ENCODE measurements at regions not wholly inside any gene's neighbourhood (a gene's known extent, or its start where the extent isn't known, plus 50 kb on each side); places are given as distances from the start of the nearest gene placed in this dataset.

DNA sequence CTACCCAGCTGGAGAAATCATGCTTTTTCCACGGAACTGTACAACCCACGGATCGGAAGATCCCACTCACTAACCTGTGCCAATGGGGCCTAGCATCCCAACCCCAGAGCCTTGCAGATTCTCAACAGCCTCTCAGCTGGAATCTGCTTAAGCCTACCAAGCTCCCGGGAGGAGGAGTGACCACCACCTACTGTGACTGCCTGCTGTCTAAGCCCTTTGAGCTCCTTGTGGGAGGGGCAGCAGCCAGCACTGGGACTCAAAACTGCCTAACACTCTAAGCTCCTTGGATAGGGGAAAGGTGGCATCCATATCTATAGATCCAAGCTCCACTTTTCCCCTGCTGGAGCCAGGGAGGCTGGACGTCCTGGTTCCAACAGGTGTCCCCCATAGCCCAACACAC is 254.4 kb upstream of the CNTNAP2 start:
- no peak for DNase-seq (ENCODE audit: insufficient read length, low spot score, missing footprints)
- no peak overlapping the region for H3K4me2 ChIP-seq (ENCODE audit: insufficient read depth, low read length)
- no peaks in the 10 kb centered on the region for H3K27me3 ChIP-seq (ENCODE audit: insufficient read depth, low read length)
- H3K4me1 ChIP-seq (ENCODE audit: insufficient read depth, low read length): no peaks in the 10 kb centered on the region
- H3K79me2 ChIP-seq (ENCODE audit: insufficient read depth, low read length): no peaks in the 10 kb centered on the region
- H3K4me3 ChIP-seq (ENCODE audit: insufficient read depth, low read length): no peak overlapping the region
- H2AFZ ChIP-seq (ENCODE audit: low read length): no peak overlapping the region
- no peak overlapping the region for H3K27ac ChIP-seq (ENCODE audit: low read depth, low read length)
- peaks cover 2% of the 10 kb centered on the region for H3K9me3 ChIP-seq (ENCODE audit: low read depth, low read length)
- TF ChIP-seq, protein P1, sequence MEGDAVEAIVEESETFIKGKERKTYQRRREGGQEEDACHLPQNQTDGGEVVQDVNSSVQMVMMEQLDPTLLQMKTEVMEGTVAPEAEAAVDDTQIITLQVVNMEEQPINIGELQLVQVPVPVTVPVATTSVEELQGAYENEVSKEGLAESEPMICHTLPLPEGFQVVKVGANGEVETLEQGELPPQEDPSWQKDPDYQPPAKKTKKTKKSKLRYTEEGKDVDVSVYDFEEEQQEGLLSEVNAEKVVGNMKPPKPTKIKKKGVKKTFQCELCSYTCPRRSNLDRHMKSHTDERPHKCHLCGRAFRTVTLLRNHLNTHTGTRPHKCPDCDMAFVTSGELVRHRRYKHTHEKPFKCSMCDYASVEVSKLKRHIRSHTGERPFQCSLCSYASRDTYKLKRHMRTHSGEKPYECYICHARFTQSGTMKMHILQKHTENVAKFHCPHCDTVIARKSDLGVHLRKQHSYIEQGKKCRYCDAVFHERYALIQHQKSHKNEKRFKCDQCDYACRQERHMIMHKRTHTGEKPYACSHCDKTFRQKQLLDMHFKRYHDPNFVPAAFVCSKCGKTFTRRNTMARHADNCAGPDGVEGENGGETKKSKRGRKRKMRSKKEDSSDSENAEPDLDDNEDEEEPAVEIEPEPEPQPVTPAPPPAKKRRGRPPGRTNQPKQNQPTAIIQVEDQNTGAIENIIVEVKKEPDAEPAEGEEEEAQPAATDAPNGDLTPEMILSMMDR (IDR thresholded peaks at IDR 0.05; ENCODE audit: extremely low read depth, low read depth, low read length): no peak
- no peaks in the 10 kb centered on the region for H4K20me1 ChIP-seq (ENCODE audit: insufficient read depth, low read length)
- H3K36me3 ChIP-seq (ENCODE audit: insufficient read depth, low read length): no peaks in the 10 kb centered on the region

DNA sequence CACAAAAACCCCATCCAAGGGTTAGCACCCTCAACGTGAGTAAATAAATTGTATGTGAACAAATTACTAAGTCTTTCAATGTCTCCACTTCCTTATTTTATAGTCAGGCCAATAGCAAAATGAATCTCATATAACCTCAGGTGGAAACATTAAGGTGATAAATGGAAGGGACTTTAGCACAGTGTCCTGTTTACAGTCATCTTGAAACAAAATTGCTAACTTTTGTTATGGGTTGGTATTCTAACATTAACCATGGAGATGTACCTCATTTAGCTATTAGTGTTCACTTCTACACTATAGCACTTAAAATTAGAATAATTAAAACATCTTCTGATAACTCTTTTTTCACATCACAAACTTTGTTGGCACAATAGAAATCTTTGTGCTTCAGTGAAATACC is 255.8 kb upstream of the CNTNAP2 start:
- TF ChIP-seq, protein P1 (IDR thresholded peaks at IDR 0.05; ENCODE audit: extremely low read depth, low read depth, low read length): no peak
- Histone ChIP-seq H4K20me1 (ENCODE audit: insufficient read depth, low read length) (no peaks in the 10 kb centered on the region), H3K27ac (ENCODE audit: low read depth, low read length) (no peak overlapping the region), H3K4me3 (ENCODE audit: insufficient read depth, low read length) (no peak overlapping the region), H3K36me3 (ENCODE audit: insufficient read depth, low read length) (no peaks in the 10 kb centered on the region), H3K27me3 (ENCODE audit: insufficient read depth, low read length) (no peaks in the 10 kb centered on the region), H3K4me1 (ENCODE audit: insufficient read depth, low read length) (no peaks in the 10 kb centered on the region), H3K9me3 (ENCODE audit: low read depth, low read length) (peaks cover 2% of the 10 kb centered on the region), H3K79me2 (ENCODE audit: insufficient read depth, low read length) (no peaks in the 10 kb centered on the region), H3K4me2 (ENCODE audit: insufficient read depth, low read length) (no peak overlapping the region), H2AFZ (ENCODE audit: low read length) (no peak overlapping the region)
- DNase-seq (ENCODE audit: insufficient read length, low spot score, missing footprints): no peak

DNA sequence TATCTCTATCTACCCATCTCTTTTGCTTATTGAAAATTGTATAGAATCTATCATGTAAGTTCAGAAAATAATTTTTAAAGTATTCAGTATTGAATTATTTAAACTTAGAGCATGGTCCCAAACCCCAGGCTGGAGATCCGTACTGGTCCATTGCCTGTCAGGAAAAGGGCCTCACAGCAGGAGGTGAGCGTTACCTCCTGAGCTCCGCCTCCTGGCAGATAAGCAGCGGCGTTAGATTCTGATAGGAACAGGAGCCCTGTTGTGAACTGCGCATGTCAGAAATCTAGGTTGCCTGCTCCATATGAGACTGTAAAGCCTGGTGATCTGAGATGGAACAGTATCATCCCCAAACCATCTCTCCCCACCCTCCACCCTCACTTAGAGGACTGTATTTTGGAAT is 266.0 kb upstream of the CNTNAP2 start:
- Histone ChIP-seq H2AFZ (ENCODE audit: low read length) (no peak overlapping the region), H3K4me2 (ENCODE audit: insufficient read depth, low read length) (no peak overlapping the region), H3K4me1 (ENCODE audit: insufficient read depth, low read length) (no peaks in the 10 kb centered on the region), H3K27me3 (ENCODE audit: insufficient read depth, low read length) (no peaks in the 10 kb centered on the region), H4K20me1 (ENCODE audit: insufficient read depth, low read length) (no peaks in the 10 kb centered on the region), H3K27ac (ENCODE audit: low read depth, low read length) (no peak overlapping the region), H3K4me3 (ENCODE audit: insufficient read depth, low read length) (no peak overlapping the region), H3K79me2 (ENCODE audit: insufficient read depth, low read length) (no peaks in the 10 kb centered on the region), H3K9me3 (ENCODE audit: low read depth, low read length) (no peaks in the 10 kb centered on the region), H3K36me3 (ENCODE audit: insufficient read depth, low read length) (no peaks in the 10 kb centered on the region)
- TF ChIP-seq, protein P1 (IDR thresholded peaks at IDR 0.05; ENCODE audit: extremely low read depth, low read depth, low read length): no peak
- no peak for DNase-seq (ENCODE audit: insufficient read length, low spot score, missing footprints)

DNA sequence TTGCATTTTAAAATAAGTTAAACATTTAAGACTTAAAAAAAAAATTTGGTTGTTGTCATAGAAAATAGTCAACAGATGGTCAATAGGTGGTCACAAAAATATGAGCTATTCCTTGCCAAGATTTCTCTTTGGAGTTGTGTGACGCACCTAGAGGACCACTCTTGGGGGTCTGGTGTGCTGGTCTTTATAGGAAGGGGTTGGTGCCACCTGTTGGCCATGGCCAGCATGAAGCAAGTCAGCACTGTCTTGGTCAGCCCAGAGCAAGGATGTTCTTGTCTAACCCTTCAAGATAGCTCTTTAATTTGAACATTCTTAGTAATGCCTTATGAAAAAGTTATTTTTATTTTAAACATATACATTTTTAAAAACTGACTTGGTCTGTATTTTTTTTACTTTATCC is 267.9 kb upstream of the CNTNAP2 start:
- Histone ChIP-seq H4K20me1 (ENCODE audit: insufficient read depth, low read length) (no peaks in the 10 kb centered on the region), H3K36me3 (ENCODE audit: insufficient read depth, low read length) (no peaks in the 10 kb centered on the region), H3K27ac (ENCODE audit: low read depth, low read length) (no peak overlapping the region), H3K27me3 (ENCODE audit: insufficient read depth, low read length) (no peaks in the 10 kb centered on the region), H3K79me2 (ENCODE audit: insufficient read depth, low read length) (no peaks in the 10 kb centered on the region), H3K4me3 (ENCODE audit: insufficient read depth, low read length) (no peak overlapping the region), H3K4me2 (ENCODE audit: insufficient read depth, low read length) (no peak overlapping the region), H3K9me3 (ENCODE audit: low read depth, low read length) (peaks cover 3% of the 10 kb centered on the region), H3K4me1 (ENCODE audit: insufficient read depth, low read length) (no peaks in the 10 kb centered on the region), H2AFZ (ENCODE audit: low read length) (no peak overlapping the region)
- DNase-seq (ENCODE audit: insufficient read length, low spot score, missing footprints): no peak
- TF ChIP-seq, protein P1 (IDR thresholded peaks at IDR 0.05; ENCODE audit: extremely low read depth, low read depth, low read length): no peak

Data from osteoblast (primary cell).